ENCODE measurements at regions not wholly inside any gene's neighbourhood (a gene's known extent, or its start where the extent isn't known, plus 50 kb on each side); places are given as distances from the start of the nearest gene placed in this dataset.

DNA sequence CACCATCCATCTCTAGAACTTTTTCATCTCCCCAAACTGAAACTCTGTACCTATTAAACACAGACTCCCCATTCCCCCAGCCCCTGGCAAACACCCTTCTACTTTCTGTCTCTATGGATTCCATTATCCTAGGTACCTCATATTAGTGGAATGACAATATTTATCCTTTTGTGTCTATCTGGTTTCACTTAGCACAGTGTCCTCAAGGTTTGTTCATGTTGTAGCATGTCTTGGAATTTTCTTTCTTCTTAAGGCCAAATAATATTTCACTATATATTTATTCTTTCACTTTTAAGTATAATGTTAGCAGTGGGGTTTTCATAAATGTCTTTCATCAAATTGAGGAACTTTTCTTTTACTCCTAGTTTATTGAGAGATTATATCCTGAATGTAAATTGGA is 56.8 kb upstream of the DSP start:
- TF ChIP-seq POLR2AphosphoS5 (IDR thresholded peaks at IDR 0.05; ENCODE audit: low read depth) (no peak), SPI1 (IDR thresholded peaks at IDR 0.05; ENCODE audit: borderline replicate concordance, low read depth) (no peak), GABPA (IDR thresholded peaks at IDR 0.05; ENCODE audit: low read depth) (no peak)
- TF ChIP-seq, protein P1, sequence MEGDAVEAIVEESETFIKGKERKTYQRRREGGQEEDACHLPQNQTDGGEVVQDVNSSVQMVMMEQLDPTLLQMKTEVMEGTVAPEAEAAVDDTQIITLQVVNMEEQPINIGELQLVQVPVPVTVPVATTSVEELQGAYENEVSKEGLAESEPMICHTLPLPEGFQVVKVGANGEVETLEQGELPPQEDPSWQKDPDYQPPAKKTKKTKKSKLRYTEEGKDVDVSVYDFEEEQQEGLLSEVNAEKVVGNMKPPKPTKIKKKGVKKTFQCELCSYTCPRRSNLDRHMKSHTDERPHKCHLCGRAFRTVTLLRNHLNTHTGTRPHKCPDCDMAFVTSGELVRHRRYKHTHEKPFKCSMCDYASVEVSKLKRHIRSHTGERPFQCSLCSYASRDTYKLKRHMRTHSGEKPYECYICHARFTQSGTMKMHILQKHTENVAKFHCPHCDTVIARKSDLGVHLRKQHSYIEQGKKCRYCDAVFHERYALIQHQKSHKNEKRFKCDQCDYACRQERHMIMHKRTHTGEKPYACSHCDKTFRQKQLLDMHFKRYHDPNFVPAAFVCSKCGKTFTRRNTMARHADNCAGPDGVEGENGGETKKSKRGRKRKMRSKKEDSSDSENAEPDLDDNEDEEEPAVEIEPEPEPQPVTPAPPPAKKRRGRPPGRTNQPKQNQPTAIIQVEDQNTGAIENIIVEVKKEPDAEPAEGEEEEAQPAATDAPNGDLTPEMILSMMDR (IDR thresholded peaks at IDR 0.05; ENCODE audit: insufficient read depth, low read length) = no peak
- TF ChIP-seq, protein P2, sequence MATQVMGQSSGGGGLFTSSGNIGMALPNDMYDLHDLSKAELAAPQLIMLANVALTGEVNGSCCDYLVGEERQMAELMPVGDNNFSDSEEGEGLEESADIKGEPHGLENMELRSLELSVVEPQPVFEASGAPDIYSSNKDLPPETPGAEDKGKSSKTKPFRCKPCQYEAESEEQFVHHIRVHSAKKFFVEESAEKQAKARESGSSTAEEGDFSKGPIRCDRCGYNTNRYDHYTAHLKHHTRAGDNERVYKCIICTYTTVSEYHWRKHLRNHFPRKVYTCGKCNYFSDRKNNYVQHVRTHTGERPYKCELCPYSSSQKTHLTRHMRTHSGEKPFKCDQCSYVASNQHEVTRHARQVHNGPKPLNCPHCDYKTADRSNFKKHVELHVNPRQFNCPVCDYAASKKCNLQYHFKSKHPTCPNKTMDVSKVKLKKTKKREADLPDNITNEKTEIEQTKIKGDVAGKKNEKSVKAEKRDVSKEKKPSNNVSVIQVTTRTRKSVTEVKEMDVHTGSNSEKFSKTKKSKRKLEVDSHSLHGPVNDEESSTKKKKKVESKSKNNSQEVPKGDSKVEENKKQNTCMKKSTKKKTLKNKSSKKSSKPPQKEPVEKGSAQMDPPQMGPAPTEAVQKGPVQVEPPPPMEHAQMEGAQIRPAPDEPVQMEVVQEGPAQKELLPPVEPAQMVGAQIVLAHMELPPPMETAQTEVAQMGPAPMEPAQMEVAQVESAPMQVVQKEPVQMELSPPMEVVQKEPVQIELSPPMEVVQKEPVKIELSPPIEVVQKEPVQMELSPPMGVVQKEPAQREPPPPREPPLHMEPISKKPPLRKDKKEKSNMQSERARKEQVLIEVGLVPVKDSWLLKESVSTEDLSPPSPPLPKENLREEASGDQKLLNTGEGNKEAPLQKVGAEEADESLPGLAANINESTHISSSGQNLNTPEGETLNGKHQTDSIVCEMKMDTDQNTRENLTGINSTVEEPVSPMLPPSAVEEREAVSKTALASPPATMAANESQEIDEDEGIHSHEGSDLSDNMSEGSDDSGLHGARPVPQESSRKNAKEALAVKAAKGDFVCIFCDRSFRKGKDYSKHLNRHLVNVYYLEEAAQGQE (IDR thresholded peaks at IDR 0.05; ENCODE audit: insufficient replicate concordance, low read depth) = no peak
- Histone ChIP-seq H3K27ac (replicated peaks) (no peak overlapping the region), H3K4me3 (replicated peaks; ENCODE audit: insufficient read depth, low read length) (no peak overlapping the region), H3K27me3 (ENCODE audit: insufficient read depth, poor library complexity, severe bottlenecking) (no peaks in the 10 kb centered on the region)
- no peak for DNase-seq (ENCODE audit: low read depth in 1 of 2, low spot score in 1 of 2)

DNA sequence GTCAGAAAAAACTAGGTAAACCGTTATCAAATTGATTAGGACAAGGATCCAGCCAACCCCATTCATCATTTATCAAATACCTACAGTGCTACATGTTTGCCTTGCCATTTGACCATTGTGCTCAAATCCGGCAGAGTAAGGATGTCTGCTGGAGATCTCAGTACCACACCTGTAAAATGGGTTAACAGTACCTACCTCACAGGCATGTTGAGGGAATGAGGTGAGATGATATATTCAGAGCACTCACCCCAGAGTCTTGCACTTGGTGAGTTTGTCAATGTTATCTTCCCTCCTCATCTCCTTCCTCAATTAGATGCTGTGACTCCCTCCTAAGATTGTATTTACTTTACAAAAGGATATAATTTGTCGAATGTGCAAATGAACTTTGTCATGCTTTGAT is 54.5 kb upstream of the DSP start:
- no peak for DNase-seq (ENCODE audit: low read depth in 1 of 2, low spot score in 1 of 2)
- no peak overlapping the region for H3K27ac ChIP-seq (replicated peaks)
- TF ChIP-seq, protein P2 (IDR thresholded peaks at IDR 0.05; ENCODE audit: insufficient replicate concordance, low read depth) = no peak
- TF ChIP-seq SPI1 (IDR thresholded peaks at IDR 0.05; ENCODE audit: borderline replicate concordance, low read depth) = no peak
- TF ChIP-seq GABPA (IDR thresholded peaks at IDR 0.05; ENCODE audit: low read depth) = no peak
- no peak for TF ChIP-seq POLR2AphosphoS5 (IDR thresholded peaks at IDR 0.05; ENCODE audit: low read depth)
- TF ChIP-seq, protein P1 (IDR thresholded peaks at IDR 0.05; ENCODE audit: insufficient read depth, low read length) = no peak
- no peaks in the 10 kb centered on the region for H3K27me3 ChIP-seq (ENCODE audit: insufficient read depth, poor library complexity, severe bottlenecking)
- H3K4me3 ChIP-seq (replicated peaks; ENCODE audit: insufficient read depth, low read length) = no peak overlapping the region

DNA sequence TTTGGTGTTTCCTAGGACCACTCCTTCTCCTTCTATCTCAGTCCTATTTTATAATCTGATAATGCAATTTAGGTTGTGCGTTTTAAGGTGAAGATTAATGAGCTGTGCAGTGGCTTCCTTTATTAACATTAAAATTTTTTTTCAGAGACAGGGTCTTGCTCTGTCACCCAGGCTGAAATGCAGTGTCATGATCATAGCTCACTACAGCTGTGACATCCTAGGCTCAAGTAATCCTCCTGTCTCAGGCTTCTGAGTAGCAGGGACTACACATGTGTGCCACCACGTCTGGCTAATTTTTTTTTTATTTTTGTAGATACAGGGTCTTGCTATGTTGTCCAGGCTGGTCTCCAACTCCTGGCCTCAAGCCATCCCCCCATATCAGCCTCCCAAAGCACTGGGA is 53.0 kb upstream of the DSP start:
- Histone ChIP-seq H3K27ac (replicated peaks) (no peak overlapping the region), H3K27me3 (ENCODE audit: insufficient read depth, poor library complexity, severe bottlenecking) (no peaks in the 10 kb centered on the region), H3K4me3 (replicated peaks; ENCODE audit: insufficient read depth, low read length) (no peak overlapping the region)
- TF ChIP-seq, protein P2 (IDR thresholded peaks at IDR 0.05; ENCODE audit: insufficient replicate concordance, low read depth) = no peak
- no peak for TF ChIP-seq POLR2AphosphoS5 (IDR thresholded peaks at IDR 0.05; ENCODE audit: low read depth)
- TF ChIP-seq GABPA (IDR thresholded peaks at IDR 0.05; ENCODE audit: low read depth) = no peak
- no peak for TF ChIP-seq SPI1 (IDR thresholded peaks at IDR 0.05; ENCODE audit: borderline replicate concordance, low read depth)
- TF ChIP-seq, protein P1 (IDR thresholded peaks at IDR 0.05; ENCODE audit: insufficient read depth, low read length) = no peak
- no peak for DNase-seq (ENCODE audit: low read depth in 1 of 2, low spot score in 1 of 2)

Measured in HL-60 (cell line).